ENCODE measurements at regions not wholly inside any gene's neighbourhood (a gene's known extent, or its start where the extent isn't known, plus 50 kb on each side); places are given as distances from the start of the nearest gene placed in this dataset.

DNA sequence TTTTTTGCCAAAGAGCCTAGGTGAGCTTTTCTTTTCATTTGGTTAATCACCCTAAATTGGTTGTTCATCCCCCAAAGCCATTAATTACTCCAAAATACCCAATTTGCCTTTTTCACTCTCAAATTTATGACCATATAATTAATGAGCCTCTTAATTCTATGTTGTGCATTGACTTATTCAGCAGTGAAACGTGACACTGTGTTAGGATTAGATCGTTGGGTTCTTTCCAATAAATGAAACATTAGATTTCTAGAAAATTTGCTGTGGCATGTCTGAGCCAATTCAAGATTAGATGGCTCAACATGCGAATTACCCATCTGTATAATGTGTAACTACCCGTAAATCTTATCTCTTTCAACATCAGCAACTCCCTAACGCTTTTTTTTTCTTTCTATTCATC lies 273.4 kb downstream of the BMP4 start:
- Histone ChIP-seq H3K9ac (ENCODE audit: insufficient read depth, low read length) (no peak overlapping the region), H3K36me3 (ENCODE audit: control insufficient read depth, insufficient read depth, low read length) (no peaks in the 10 kb centered on the region), H3K9me3 (ENCODE audit: control insufficient read depth, insufficient read depth, low read depth, low read length) (no peaks in the 10 kb centered on the region), H3K27me3 (ENCODE audit: control insufficient read depth, insufficient read depth, low read length) (peaks cover 12% of the 10 kb centered on the region), H3K27ac (ENCODE audit: insufficient read depth, low read length) (no peak overlapping the region), H3K4me1 (ENCODE audit: control insufficient read depth, extremely low read depth, insufficient read depth, low read length) (no peaks in the 10 kb centered on the region), H3K4me3 (replicated peaks in 1 of 4; ENCODE audit: control extremely low read depth in 1 of 4, insufficient read depth in 1 of 4, low read depth in 3 of 4, low read length in 4 of 4) (no peak overlapping the region), H3K79me2 (ENCODE audit: control insufficient read depth, insufficient read depth, low read length) (no peaks in the 10 kb centered on the region), H3K4me2 (ENCODE audit: extremely low read depth, insufficient read depth, low read length) (no peak overlapping the region), H4K20me1 (ENCODE audit: control insufficient read depth, extremely low read depth, insufficient read depth, low read length) (no peaks in the 10 kb centered on the region), H2AFZ (ENCODE audit: low read length) (no peak overlapping the region)
- peak in 1 of 2 donors; percentile 39 for DNase-seq (ENCODE audit: low read depth in 2 of 2)
- TF ChIP-seq EZH2 (IDR thresholded peaks at IDR 0.05; ENCODE audit: low read length, missing control alignments), result no peak
- TF ChIP-seq, protein P1, sequence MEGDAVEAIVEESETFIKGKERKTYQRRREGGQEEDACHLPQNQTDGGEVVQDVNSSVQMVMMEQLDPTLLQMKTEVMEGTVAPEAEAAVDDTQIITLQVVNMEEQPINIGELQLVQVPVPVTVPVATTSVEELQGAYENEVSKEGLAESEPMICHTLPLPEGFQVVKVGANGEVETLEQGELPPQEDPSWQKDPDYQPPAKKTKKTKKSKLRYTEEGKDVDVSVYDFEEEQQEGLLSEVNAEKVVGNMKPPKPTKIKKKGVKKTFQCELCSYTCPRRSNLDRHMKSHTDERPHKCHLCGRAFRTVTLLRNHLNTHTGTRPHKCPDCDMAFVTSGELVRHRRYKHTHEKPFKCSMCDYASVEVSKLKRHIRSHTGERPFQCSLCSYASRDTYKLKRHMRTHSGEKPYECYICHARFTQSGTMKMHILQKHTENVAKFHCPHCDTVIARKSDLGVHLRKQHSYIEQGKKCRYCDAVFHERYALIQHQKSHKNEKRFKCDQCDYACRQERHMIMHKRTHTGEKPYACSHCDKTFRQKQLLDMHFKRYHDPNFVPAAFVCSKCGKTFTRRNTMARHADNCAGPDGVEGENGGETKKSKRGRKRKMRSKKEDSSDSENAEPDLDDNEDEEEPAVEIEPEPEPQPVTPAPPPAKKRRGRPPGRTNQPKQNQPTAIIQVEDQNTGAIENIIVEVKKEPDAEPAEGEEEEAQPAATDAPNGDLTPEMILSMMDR (conservative IDR thresholded peaks at IDR 0.05 in 1 of 2, IDR thresholded peaks at IDR 0.05 in 1 of 2; ENCODE audit: low read depth in 1 of 2, low read length in 2 of 2), result no peak

DNA sequence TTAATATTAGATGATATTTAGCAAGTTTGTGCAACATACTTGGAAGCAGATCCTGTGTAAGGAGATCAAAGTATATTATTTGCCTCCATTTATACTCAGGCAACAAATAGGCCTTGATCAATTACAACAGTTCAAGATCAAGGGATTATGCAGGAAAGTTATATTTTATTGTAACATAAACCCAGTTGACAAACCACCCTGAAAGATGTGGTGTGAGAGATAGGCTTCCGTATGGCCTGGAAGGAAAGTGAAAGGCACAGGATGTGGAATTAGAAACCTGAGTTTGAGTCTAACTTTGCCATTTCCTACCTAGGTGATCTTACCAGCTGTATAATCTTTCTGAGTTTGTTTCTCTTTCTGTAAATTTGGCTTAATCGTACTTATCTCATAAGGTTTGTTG lies 284.1 kb downstream of the BMP4 start:
- TF ChIP-seq EZH2 (IDR thresholded peaks at IDR 0.05; ENCODE audit: low read length, missing control alignments), result no peak
- TF ChIP-seq, protein P1 (conservative IDR thresholded peaks at IDR 0.05 in 1 of 2, IDR thresholded peaks at IDR 0.05 in 1 of 2; ENCODE audit: low read depth in 1 of 2, low read length in 2 of 2), result no peak
- no peaks in the 10 kb centered on the region for H3K4me1 ChIP-seq (ENCODE audit: control insufficient read depth, extremely low read depth, insufficient read depth, low read length)
- no peaks in the 10 kb centered on the region for H3K9me3 ChIP-seq (ENCODE audit: control insufficient read depth, insufficient read depth, low read depth, low read length)
- no peak overlapping the region for H3K9ac ChIP-seq (ENCODE audit: insufficient read depth, low read length)
- H3K4me2 ChIP-seq (ENCODE audit: extremely low read depth, insufficient read depth, low read length), result no peak overlapping the region
- no peak for DNase-seq (ENCODE audit: low read depth in 2 of 2)
- H3K4me3 ChIP-seq (replicated peaks in 1 of 4; ENCODE audit: control extremely low read depth in 1 of 4, insufficient read depth in 1 of 4, low read depth in 3 of 4, low read length in 4 of 4), result no peak overlapping the region
- H3K79me2 ChIP-seq (ENCODE audit: control insufficient read depth, insufficient read depth, low read length), result no peaks in the 10 kb centered on the region
- H3K27ac ChIP-seq (ENCODE audit: insufficient read depth, low read length), result no peak overlapping the region
- H3K36me3 ChIP-seq (ENCODE audit: control insufficient read depth, insufficient read depth, low read length), result no peaks in the 10 kb centered on the region
- H4K20me1 ChIP-seq (ENCODE audit: control insufficient read depth, extremely low read depth, insufficient read depth, low read length), result no peaks in the 10 kb centered on the region
- H2AFZ ChIP-seq (ENCODE audit: low read length), result no peak overlapping the region
- peaks cover 2% of the 10 kb centered on the region for H3K27me3 ChIP-seq (ENCODE audit: control insufficient read depth, insufficient read depth, low read length)

DNA sequence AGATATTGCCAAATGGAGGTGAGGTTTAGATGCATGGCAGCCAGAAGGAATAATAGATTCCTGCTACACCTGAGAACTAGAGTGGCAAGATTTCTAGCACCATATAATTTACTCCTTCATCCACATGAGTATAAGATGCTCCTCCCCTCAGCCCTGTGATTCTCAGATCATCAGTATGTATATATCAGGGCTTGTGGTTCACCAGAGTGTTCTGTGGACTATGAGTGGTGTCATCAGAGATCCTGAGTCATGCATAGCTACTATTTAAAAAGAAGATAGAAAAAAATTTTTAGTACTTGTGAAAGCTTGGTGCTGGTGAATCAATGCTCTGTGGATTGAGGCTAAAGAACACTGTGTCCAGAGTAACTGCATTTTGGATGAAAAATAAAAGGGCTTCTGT lies 285.9 kb downstream of the BMP4 start:
- Histone ChIP-seq H3K4me1 (ENCODE audit: control insufficient read depth, extremely low read depth, insufficient read depth, low read length) (no peaks in the 10 kb centered on the region), H3K9me3 (ENCODE audit: control insufficient read depth, insufficient read depth, low read depth, low read length) (no peaks in the 10 kb centered on the region), H4K20me1 (ENCODE audit: control insufficient read depth, extremely low read depth, insufficient read depth, low read length) (no peaks in the 10 kb centered on the region), H3K9ac (ENCODE audit: insufficient read depth, low read length) (no peak overlapping the region), H2AFZ (ENCODE audit: low read length) (no peak overlapping the region), H3K4me2 (ENCODE audit: extremely low read depth, insufficient read depth, low read length) (no peak overlapping the region), H3K27me3 (ENCODE audit: control insufficient read depth, insufficient read depth, low read length) (peaks cover 2% of the 10 kb centered on the region), H3K79me2 (ENCODE audit: control insufficient read depth, insufficient read depth, low read length) (no peaks in the 10 kb centered on the region), H3K27ac (ENCODE audit: insufficient read depth, low read length) (no peak overlapping the region), H3K4me3 (replicated peaks in 1 of 4; ENCODE audit: control extremely low read depth in 1 of 4, insufficient read depth in 1 of 4, low read depth in 3 of 4, low read length in 4 of 4) (no peak overlapping the region), H3K36me3 (ENCODE audit: control insufficient read depth, insufficient read depth, low read length) (no peaks in the 10 kb centered on the region)
- DNase-seq (ENCODE audit: low read depth in 2 of 2), result peak; percentile 83 to 89
- no peak for TF ChIP-seq EZH2 (IDR thresholded peaks at IDR 0.05; ENCODE audit: low read length, missing control alignments)
- TF ChIP-seq, protein P1 (conservative IDR thresholded peaks at IDR 0.05 in 1 of 2, IDR thresholded peaks at IDR 0.05 in 1 of 2; ENCODE audit: low read depth in 1 of 2, low read length in 2 of 2), result no peak

Data from fibroblast of lung (primary cell).